ENCODE measurements at regions not wholly inside any gene's neighbourhood (a gene's known extent, or its start where the extent isn't known, plus 50 kb on each side); places are given as distances from the start of the nearest gene placed in this dataset.

DNA sequence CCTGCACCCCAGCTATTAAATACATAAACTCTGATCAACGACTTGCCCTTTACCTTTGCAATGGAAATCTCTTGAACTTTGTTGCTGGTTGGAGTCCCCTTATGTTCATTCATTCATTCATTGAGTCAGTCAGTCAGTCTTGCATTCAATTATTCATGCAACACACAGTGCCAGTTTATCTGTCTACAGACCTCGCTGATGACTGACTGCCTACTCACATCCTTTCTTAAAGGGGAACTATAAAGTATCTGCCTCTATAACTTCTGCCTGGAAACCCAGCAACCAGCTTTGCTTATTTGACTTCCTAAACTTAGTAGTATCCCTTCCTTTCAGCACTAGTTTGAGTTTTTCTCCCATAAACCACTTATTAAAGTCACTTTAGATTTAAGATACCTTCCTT is 620.8 kb upstream of the ADGRL3 start:
- no peak for TF ChIP-seq POLR2AphosphoS5 (IDR thresholded peaks at IDR 0.05)
- TF ChIP-seq, protein P1, sequence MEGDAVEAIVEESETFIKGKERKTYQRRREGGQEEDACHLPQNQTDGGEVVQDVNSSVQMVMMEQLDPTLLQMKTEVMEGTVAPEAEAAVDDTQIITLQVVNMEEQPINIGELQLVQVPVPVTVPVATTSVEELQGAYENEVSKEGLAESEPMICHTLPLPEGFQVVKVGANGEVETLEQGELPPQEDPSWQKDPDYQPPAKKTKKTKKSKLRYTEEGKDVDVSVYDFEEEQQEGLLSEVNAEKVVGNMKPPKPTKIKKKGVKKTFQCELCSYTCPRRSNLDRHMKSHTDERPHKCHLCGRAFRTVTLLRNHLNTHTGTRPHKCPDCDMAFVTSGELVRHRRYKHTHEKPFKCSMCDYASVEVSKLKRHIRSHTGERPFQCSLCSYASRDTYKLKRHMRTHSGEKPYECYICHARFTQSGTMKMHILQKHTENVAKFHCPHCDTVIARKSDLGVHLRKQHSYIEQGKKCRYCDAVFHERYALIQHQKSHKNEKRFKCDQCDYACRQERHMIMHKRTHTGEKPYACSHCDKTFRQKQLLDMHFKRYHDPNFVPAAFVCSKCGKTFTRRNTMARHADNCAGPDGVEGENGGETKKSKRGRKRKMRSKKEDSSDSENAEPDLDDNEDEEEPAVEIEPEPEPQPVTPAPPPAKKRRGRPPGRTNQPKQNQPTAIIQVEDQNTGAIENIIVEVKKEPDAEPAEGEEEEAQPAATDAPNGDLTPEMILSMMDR (IDR thresholded peaks at IDR 0.05): no peak

All from sigmoid colon (tissue), 4 donors.